Neural cell (in vitro differentiated cells): ENCODE measurements at regions not wholly inside any gene's neighbourhood (a gene's known extent, or its start where the extent isn't known, plus 50 kb on each side); places are given as distances from the start of the nearest gene placed in this dataset.

ENCODE experiments used
- H2AFZ ChIP-seq: fragments of 200-600, 300-800 bp; sonication (generic), shearing (Covaris generic); 2 replicates; pipeline ENCODE4 v1.6.0; 2014; ENCODE audit warnings: low read depth, mild to moderate bottlenecking, antibody characterized with exemption, low read length, moderate library complexity
- H3F3A ChIP-seq: fragments of 200-600 bp; shearing (Covaris generic); 2 replicates; pipeline ENCODE4 v1.6.1; 2016; ENCODE audit warnings: mild to moderate bottlenecking, moderate library complexity, mixed read lengths, antibody characterized with exemption, low read length; ENCODE audit not compliant: insufficient read depth, poor library complexity, severe bottlenecking
- H3K27ac ChIP-seq: fragments of 200-600, 300-800 bp; sonication (generic), shearing (Covaris generic); 2 replicates; pipeline ENCODE4 v1.5.1; 2014; ENCODE audit warnings: mild to moderate bottlenecking, low read length, moderate library complexity
- H3K27me3 ChIP-seq: fragments of 300-800, 200-600 bp; sonication (generic), shearing (Covaris generic); 2 replicates; pipeline ENCODE4 v1.6.0; 2014; ENCODE audit warnings: mild to moderate bottlenecking, low read depth, low read length, moderate library complexity; ENCODE audit not compliant: insufficient read depth
- H3K36me3 ChIP-seq: fragments of 300-800, 200-600 bp; sonication (generic), shearing (Covaris generic); 2 replicates; pipeline ENCODE4 v1.5.1; 2014; ENCODE audit warnings: mild to moderate bottlenecking, antibody characterized with exemption, low read length, moderate library complexity; ENCODE audit not compliant: insufficient read depth
- H3K4me2 ChIP-seq: fragments of 300-800, 200-600 bp; sonication (generic), shearing (Covaris generic); 2 replicates; pipeline ENCODE4 v1.6.0; 2014; ENCODE audit warnings: mild to moderate bottlenecking, low read length
- H3K4me3 ChIP-seq: fragments of 300-800, 200-600 bp; sonication (generic), shearing (Covaris generic); 2 replicates; pipeline ENCODE4 v1.5.1; 2014; ENCODE audit warnings: mild to moderate bottlenecking, low read length, moderate library complexity
- H3K79me2 ChIP-seq: fragments of 200-600 bp; shearing (Covaris generic); replicated peaks from 2 replicates; pipeline ENCODE4 v1.6.0; 2014; ENCODE audit warnings: mild to moderate bottlenecking, low read length, moderate library complexity; ENCODE audit not compliant: insufficient read depth
- H3K9ac ChIP-seq: fragments of 300-800, 200-600 bp; sonication (generic), shearing (Covaris generic); 2 replicates; pipeline ENCODE4 v1.6.1; 2016; ENCODE audit warnings: mild to moderate bottlenecking, low read length, mixed read lengths
- H3K9me2 ChIP-seq: fragments of 200-600 bp; shearing (Covaris generic); 2 replicates; pipeline ENCODE4 v1.6.1; 2016; ENCODE audit warnings: mild to moderate bottlenecking, low read length, mixed read lengths; ENCODE audit not compliant: insufficient read depth
- H3K9me3 ChIP-seq: fragments of 200-600, 300-800 bp; sonication (generic), shearing (Covaris generic); 2 replicates; pipeline ENCODE4 v1.6.1; 2016; ENCODE audit warnings: mild to moderate bottlenecking, mixed run types, low read length, moderate library complexity, mixed read lengths
- H4K20me1 ChIP-seq: fragments of 200-600 bp; shearing (Covaris generic); 2 replicates; pipeline ENCODE4 v1.6.1; 2016; ENCODE audit warnings: mild to moderate bottlenecking, mixed run types; ENCODE audit not compliant: insufficient read depth
- EP300 ChIP-seq: fragments of 450-650 bp; conservative IDR thresholded peaks from 2 replicates; pipeline ENCODE4 v1.6.1; 2014; ENCODE audit warnings: antibody characterized with exemption, mild to moderate bottlenecking, moderate library complexity; ENCODE audit not compliant: poor library complexity, severe bottlenecking
- EZH2 ChIP-seq: fragments of 200-600, 300-800 bp; shearing (Covaris generic), sonication (generic); IDR thresholded peaks from 2 replicates; pipeline ENCODE4 v1.6.1; 2014; ENCODE audit warnings: antibody characterized with exemption, low read length, borderline replicate concordance, mild to moderate bottlenecking; ENCODE audit not compliant: insufficient read depth, poor library complexity, severe bottlenecking
- MXI1 ChIP-seq: fragments of 450-650 bp; conservative IDR thresholded peaks from 2 replicates; pipeline ENCODE4 v1.6.1; 2014; ENCODE audit warnings: antibody characterized with exemption, mild to moderate bottlenecking; ENCODE audit not compliant: poor library complexity, severe bottlenecking
- POLR2AphosphoS5 ChIP-seq: IDR thresholded peaks from 2 replicates; pipeline ENCODE4 v1.6.1; 2012
- RAD21 ChIP-seq: fragments of 450-650 bp; conservative IDR thresholded peaks from 2 replicates; pipeline ENCODE4 v1.6.1; 2014; ENCODE audit warnings: antibody characterized with exemption, mild to moderate bottlenecking, moderate library complexity
- SMC3 ChIP-seq: fragments of 450-650 bp; conservative IDR thresholded peaks from 2 replicates; pipeline ENCODE4 v1.6.1; 2014; ENCODE audit warnings: antibody characterized with exemption, mild to moderate bottlenecking, moderate library complexity; ENCODE audit not compliant: poor library complexity
- TAF1 ChIP-seq: IDR thresholded peaks from 2 replicates; pipeline ENCODE4 v1.6.1; 2012; ENCODE audit warnings: low read depth
- TF ChIP-seq, protein P1 (sequence below): fragments of 450-650 bp; IDR thresholded peaks from 2 replicates; pipeline ENCODE4 v1.5.1; 2014; ENCODE audit warnings: antibody characterized with exemption, mild to moderate bottlenecking, moderate library complexity; ENCODE audit not compliant: poor library complexity, severe bottlenecking
- TF ChIP-seq, protein P2 (sequence below): IDR thresholded peaks from 2 replicates; pipeline ENCODE4 v1.6.1; 2012; ENCODE audit warnings: borderline replicate concordance

DNA sequence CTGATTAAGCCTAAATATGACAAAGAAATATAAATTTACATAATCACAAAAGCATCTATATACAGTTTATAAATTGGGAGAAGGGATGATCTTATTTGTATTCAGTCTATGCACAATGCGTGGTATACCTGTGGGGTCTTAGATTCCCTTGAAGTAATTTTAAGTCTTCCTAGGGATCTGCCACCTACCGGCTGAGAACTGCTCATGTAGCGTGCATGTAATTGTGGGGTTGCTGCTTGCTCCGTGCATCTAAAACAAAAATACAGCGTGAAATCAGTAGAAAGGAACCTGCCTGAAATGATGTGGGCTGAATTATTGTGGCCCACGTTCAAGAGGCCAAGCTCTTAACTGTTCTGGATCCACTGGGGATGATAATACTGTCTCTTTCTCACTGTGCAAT, 187.3 kb downstream of the MBOAT1 start:
- TF ChIP-seq EP300 (no peak), EZH2 (no peak), MXI1 (no peak), POLR2AphosphoS5 (no peak), SMC3 (no peak), TAF1 (no peak), RAD21 (no peak)
- TF ChIP-seq, protein P1, sequence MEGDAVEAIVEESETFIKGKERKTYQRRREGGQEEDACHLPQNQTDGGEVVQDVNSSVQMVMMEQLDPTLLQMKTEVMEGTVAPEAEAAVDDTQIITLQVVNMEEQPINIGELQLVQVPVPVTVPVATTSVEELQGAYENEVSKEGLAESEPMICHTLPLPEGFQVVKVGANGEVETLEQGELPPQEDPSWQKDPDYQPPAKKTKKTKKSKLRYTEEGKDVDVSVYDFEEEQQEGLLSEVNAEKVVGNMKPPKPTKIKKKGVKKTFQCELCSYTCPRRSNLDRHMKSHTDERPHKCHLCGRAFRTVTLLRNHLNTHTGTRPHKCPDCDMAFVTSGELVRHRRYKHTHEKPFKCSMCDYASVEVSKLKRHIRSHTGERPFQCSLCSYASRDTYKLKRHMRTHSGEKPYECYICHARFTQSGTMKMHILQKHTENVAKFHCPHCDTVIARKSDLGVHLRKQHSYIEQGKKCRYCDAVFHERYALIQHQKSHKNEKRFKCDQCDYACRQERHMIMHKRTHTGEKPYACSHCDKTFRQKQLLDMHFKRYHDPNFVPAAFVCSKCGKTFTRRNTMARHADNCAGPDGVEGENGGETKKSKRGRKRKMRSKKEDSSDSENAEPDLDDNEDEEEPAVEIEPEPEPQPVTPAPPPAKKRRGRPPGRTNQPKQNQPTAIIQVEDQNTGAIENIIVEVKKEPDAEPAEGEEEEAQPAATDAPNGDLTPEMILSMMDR, result no peak
- TF ChIP-seq, protein P2, sequence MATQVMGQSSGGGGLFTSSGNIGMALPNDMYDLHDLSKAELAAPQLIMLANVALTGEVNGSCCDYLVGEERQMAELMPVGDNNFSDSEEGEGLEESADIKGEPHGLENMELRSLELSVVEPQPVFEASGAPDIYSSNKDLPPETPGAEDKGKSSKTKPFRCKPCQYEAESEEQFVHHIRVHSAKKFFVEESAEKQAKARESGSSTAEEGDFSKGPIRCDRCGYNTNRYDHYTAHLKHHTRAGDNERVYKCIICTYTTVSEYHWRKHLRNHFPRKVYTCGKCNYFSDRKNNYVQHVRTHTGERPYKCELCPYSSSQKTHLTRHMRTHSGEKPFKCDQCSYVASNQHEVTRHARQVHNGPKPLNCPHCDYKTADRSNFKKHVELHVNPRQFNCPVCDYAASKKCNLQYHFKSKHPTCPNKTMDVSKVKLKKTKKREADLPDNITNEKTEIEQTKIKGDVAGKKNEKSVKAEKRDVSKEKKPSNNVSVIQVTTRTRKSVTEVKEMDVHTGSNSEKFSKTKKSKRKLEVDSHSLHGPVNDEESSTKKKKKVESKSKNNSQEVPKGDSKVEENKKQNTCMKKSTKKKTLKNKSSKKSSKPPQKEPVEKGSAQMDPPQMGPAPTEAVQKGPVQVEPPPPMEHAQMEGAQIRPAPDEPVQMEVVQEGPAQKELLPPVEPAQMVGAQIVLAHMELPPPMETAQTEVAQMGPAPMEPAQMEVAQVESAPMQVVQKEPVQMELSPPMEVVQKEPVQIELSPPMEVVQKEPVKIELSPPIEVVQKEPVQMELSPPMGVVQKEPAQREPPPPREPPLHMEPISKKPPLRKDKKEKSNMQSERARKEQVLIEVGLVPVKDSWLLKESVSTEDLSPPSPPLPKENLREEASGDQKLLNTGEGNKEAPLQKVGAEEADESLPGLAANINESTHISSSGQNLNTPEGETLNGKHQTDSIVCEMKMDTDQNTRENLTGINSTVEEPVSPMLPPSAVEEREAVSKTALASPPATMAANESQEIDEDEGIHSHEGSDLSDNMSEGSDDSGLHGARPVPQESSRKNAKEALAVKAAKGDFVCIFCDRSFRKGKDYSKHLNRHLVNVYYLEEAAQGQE, result no peak
- H3K9ac ChIP-seq, result no peak overlapping the region
- no peaks in the 10 kb centered on the region for H3K36me3 ChIP-seq
- no peaks in the 10 kb centered on the region for H3K27me3 ChIP-seq
- H3K9me2 ChIP-seq, result no peaks in the 10 kb centered on the region
- no peaks in the 10 kb centered on the region for H3K9me3 ChIP-seq
- no peaks in the 10 kb centered on the region for H3K79me2 ChIP-seq
- no peak overlapping the region for H2AFZ ChIP-seq
- no peak overlapping the region for H3K4me3 ChIP-seq
- H3K27ac ChIP-seq, result no peak overlapping the region
- H4K20me1 ChIP-seq, result no peaks in the 10 kb centered on the region
- H3K4me2 ChIP-seq, result no peak overlapping the region
- no peaks in the 10 kb centered on the region for H3F3A ChIP-seq

DNA sequence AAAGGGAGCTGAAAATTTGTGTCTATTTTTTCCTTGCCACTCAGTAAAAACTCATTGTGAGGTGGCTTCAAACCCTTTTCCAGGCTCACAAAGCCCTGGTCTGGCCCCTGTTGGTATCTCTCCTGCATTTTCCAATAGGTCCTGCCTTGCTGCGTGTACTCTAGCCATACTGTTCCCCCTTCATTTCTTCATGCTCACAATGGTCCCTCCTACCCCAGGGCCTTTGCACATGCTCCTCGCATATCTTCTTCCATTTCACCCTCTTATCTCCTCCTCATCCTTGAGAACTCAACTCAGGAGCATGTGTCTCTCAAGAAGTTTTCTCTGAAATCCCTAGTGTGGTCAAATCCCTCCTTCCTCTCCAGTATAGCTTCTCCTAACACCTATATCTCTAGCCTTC, 186.6 kb downstream of the MBOAT1 start:
- no peaks in the 10 kb centered on the region for H3K9me2 ChIP-seq
- no peak overlapping the region for H3K4me3 ChIP-seq
- no peak overlapping the region for H3K9ac ChIP-seq
- no peaks in the 10 kb centered on the region for H4K20me1 ChIP-seq
- no peak overlapping the region for H3K27ac ChIP-seq
- no peaks in the 10 kb centered on the region for H3K9me3 ChIP-seq
- no peaks in the 10 kb centered on the region for H3K79me2 ChIP-seq
- no peaks in the 10 kb centered on the region for H3K27me3 ChIP-seq
- no peak for TF ChIP-seq EP300
- H3F3A ChIP-seq, result no peaks in the 10 kb centered on the region
- H3K4me2 ChIP-seq, result no peak overlapping the region
- no peaks in the 10 kb centered on the region for H3K36me3 ChIP-seq
- no peak overlapping the region for H2AFZ ChIP-seq

DNA sequence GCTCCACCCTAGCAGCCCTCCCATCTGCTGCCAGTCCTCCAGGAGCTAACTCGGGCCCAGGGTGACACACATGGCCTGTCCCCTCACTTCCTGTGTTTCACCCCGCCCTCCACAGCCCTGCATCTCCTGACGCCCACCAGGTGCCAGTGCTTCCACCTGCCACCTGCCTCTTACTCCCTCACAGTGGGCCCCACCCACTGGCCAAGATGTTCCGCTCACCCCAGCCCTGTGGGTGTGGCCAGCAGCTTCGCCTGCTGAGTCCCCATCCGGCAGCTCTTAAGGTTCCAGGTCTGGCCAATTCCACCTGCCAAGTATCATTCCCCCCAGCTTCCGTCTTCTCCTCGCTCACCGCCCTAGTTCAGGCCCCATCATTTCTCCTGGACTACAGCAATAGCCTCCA, 184.1 kb downstream of the MBOAT1 start:
- no peaks in the 10 kb centered on the region for H3K9me2 ChIP-seq
- no peak overlapping the region for H3K27ac ChIP-seq
- H3K36me3 ChIP-seq, result no peaks in the 10 kb centered on the region
- H2AFZ ChIP-seq, result no peak overlapping the region
- no peaks in the 10 kb centered on the region for H4K20me1 ChIP-seq
- H3K9me3 ChIP-seq, result no peaks in the 10 kb centered on the region
- no peaks in the 10 kb centered on the region for H3K27me3 ChIP-seq
- no peaks in the 10 kb centered on the region for H3K79me2 ChIP-seq
- H3F3A ChIP-seq, result no peaks in the 10 kb centered on the region
- no peak overlapping the region for H3K4me3 ChIP-seq
- TF ChIP-seq MXI1 (no peak), RAD21 (no peak), EZH2 (no peak), TAF1 (no peak), POLR2AphosphoS5 (no peak), SMC3 (no peak)
- TF ChIP-seq, protein P1, result no peak
- no peak overlapping the region for H3K9ac ChIP-seq
- H3K4me2 ChIP-seq, result no peak overlapping the region
